ENCODE measurements at regions not wholly inside any gene's neighbourhood (a gene's known extent, or its start where the extent isn't known, plus 50 kb on each side); places are given as distances from the start of the nearest gene placed in this dataset.
"Not testable (repeated sequence)": the region's sequence is repeated elsewhere in the genome, so short reads cannot be mapped to it uniquely, and the experiment has no call there.

GRCh38 chr10:109618301-109618700, 305.0 kb downstream of the XPNPEP1 start (continued):
- TF ChIP-seq PRDM15 (CRISPR knock-in tag; IDR thresholded peaks at IDR 0.05), result no peak
- TF ChIP-seq TEAD1 (CRISPR knock-in tag; IDR thresholded peaks at IDR 0.05), result no peak
- TF ChIP-seq FOXP1 (CRISPR knock-in tag; IDR thresholded peaks at IDR 0.05; ENCODE audit: borderline replicate concordance), result no peak
- no peak for TF ChIP-seq USF2 (CRISPR knock-in tag; IDR thresholded peaks at IDR 0.05)
- no peak for TF ChIP-seq RELA (CRISPR knock-in tag; IDR thresholded peaks at IDR 0.05; ENCODE audit: borderline replicate concordance)

GRCh38 chr10:109616359-109616980, 306.8 kb downstream of the XPNPEP1 start:
- ChIA-PET CTCF (no interaction called here), POLR2A (no interaction called here)
- Mint-ChIP-seq H3K36me3 (no peaks in the 10 kb centered on the region), H3K4me1 (no peaks in the 10 kb centered on the region), H3K27ac (no peak overlapping the region), H3K4me3 (no peak overlapping the region), H3K27me3 (ENCODE audit: low read depth) (no peaks in the 10 kb centered on the region), H3K9me3 (peaks cover 35% of the 10 kb centered on the region)
- TF ChIP-seq E2F4 (CRISPR knock-in tag; IDR thresholded peaks at IDR 0.05; ENCODE audit: borderline replicate concordance, low read depth) (no peak), TEAD1 (CRISPR knock-in tag; IDR thresholded peaks at IDR 0.05) (no peak), SMAD4 (CRISPR knock-in tag; IDR thresholded peaks at IDR 0.05) (no peak), ZNF423 (CRISPR knock-in tag; IDR thresholded peaks at IDR 0.05) (no peak)
- DNase-seq (ENCODE audit: low spot score), result no peak
- no peak for ATAC-seq

GRCh38 chr10:109595356-109595755, 328.0 kb downstream of the XPNPEP1 start:
- CTCF ChIA-PET; H3K4me1 Mint-ChIP-seq; POLR2A ChIA-PET; ATAC-seq; H3K36me3 Mint-ChIP-seq; H3K27me3 Mint-ChIP-seq (ENCODE audit: low read depth); DNase-seq (ENCODE audit: low spot score); H3K4me3 Mint-ChIP-seq; H3K27ac Mint-ChIP-seq: not testable (repeated sequence)
- H3K9me3 Mint-ChIP-seq, result peaks cover 36% of the 10 kb centered on the region

- Mint-ChIP-seq H3K4me1 (no peaks in the 10 kb centered on the region), H3K36me3 (peaks cover 9% of the 10 kb centered on the region), H3K27me3 (ENCODE audit: low read depth) (peaks cover 4% of the 10 kb centered on the region; the same call in 1 of the 2 replicates), H3K9me3 (peaks cover 35% of the 10 kb centered on the region), H3K27ac (no peak overlapping the region), H3K4me3 (no peak overlapping the region)
- no peak for ATAC-seq
- ChIA-PET POLR2A (no interaction called here), CTCF (no interaction called here)
- no peak for DNase-seq (ENCODE audit: low spot score)
- TF ChIP-seq JAZF1 (CRISPR knock-in tag; IDR thresholded peaks at IDR 0.05) (no peak), AR (CRISPR knock-in tag; IDR thresholded peaks at IDR 0.05) (no peak)
Measured at GRCh38 chr10:109593682-109594081, 329.6 kb downstream of the XPNPEP1 start.

Measured in WTC11 (cell line).